DMS 273 (cell line): ENCODE measurements at regions not wholly inside any gene's neighbourhood (a gene's known extent, or its start where the extent isn't known, plus 50 kb on each side); places are given as distances from the start of the nearest gene placed in this dataset.

ENCODE experiments used
- DNase-seq: peaks from one replicate; lab custom pipeline; 2025; ENCODE audit not compliant: unreplicated experiment; lab: John Stamatoyannopoulos, UW

DNA sequence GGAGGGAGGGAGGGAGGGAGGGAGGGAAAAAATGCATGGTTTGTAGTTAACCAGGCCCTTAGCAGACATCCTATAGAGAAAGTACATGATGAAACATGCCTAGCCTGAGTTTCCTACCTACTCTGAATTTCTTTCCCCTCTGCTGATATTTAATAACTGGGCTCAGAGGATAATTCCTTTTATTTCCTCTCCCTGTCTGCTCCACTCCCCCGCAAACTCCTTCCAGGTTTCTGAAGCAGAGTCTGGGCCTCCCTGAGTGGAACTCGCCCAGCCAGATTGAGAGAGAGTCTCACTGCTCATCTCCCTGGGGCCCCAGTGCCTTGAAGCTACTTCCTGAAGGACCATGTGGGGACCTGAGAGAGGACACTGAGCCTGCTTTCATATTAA is 111.9 kb upstream of the SLC44A3 start:
- no peak for DNase-seq

DNA sequence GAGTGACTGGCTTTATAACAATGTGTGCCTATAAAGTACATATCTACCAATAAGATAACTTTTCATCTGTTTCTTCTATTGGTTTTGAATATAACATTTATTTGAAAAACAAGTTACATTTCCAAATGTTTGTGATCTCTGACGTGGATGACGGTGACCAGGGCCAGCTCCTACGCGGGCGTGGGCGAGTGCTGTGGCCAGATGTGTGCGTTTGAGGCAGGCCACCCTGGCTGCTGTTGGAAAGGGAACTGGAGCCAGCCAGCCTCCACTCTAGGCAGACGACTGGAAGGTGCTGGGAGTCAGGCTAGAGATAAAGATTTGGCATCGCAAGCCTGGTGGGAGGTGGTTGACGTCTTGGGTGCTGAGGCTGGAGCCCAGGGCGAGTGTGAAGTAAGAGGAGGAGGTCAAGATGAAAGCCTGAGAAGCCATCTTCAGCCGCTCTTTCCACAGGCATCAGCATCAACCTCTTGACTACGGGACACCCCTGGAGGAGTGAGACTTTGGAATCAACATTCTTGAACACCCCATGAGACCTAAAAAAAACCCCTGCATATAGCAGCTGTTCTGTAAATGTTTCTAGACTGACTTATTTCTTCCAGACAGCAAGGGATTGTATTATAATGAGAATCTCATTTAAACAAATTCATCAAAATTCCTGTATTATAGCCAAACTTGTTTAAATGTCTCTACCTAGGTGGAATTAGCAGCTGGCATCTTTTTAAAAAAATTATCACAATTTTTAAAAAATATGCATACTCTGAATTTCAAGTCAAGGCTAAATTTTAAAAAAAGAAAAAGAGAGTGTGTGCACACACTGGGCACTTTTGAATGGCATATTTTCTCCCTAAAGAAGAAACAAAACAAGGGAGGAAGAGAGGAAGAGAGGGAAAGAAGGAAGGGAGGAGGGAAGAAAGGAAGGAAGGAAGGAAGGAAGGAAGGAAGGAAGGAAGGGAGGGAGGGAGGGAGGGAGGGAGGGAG is 112.5 kb upstream of the SLC44A3 start:
- DNase-seq, result no peak

DNA sequence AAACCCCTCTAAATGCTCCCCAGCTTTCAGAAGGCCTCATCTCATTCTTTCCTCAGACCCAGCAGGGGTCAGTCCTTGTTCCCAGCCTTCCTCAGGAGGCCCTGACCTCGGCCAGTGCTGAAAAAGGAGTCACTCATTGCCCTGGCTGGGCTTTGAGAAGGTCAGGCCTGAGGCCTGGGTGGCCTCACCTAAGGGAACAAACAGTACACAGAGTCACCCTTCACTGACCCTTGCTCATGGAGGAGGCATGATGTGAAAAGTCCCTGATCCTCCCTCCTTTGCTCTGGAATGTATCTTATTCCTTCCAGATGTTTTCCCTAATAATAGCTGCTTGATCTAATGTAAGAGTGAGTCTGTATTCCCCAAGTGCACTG is 117.7 kb upstream of the SLC44A3 start:
- no peak for DNase-seq

DNA sequence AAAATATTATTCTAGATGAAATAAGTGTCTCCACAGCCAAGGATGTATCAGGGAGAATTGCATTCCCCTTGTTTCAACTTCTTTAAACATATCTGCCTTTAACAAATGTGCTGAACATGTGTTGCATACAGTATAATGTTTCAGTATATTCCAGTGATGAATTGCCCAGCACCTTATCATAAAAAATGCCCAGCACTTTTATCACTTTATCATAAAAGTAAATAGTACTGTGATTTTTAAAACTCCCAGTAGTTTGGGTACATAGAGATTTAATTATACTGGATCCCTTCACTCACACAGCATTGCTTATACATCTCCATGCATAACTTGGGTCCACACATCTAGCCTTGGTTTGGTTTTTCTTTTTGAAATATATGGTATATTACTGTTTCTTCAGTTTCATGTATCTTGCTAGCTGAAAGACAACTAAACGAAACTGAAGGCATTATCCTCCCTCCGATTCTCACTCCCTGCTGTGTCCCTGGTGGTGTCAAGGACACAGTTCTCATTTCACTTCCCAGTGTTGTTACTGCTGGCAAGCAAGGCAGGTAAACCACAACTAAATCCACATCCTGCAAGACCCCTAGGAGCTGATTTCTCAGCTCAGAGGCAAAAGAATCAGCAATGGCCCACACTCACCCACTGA is 118.2 kb upstream of the SLC44A3 start:
- DNase-seq, result no peak

DNA sequence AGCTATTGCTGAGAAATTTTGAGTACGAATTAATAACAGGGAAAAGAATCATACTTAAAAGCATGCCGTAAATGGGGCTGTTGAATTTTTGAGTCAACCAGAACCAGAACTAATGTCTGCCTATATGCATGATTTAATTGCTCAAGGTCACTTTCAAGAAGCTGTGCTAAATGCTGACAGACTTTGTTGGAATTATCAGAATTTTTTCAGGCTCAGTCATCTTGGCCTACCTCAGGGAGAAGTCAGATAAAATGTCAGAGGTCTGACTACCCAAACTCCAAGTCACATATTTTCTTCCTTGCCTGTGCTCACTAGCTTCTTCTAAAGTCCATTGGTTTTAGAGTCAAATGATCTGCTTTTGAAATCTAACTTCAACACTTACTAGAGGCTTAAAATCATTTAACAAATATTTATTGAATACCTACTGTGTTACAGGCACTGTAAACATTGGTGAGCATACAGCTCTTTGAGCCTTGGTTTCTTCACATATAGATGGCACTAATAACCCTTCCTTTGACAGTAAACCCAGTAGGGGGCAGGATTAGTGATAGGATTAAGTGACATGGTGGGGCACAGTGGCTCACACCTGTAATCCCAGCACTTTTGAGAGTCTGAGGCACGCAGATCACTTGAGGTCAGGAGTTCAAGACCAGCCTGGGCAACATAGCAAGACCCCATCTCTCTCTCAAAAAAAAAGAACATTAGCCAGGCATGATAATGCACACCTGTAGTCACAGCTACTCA is 121.2 kb upstream of the SLC44A3 start:
- no peak for DNase-seq

DNA sequence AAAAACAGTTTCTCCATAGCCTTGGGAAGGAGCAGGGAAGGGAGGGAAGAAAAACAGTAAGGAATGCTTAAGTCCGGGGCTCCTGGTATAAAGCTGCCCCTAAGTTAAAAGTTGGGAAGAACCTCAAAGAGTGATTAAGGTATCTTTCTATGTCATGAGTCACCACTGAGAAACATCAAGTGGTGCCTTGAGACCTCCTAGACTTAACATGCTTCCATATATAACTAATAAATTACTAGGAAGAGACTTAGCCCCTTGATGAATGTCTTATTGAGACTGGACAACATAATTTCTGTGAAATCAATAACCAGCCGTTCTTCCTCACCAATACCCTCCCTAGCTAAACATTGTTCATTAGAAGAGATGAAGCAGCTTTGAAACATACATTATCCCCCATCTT is 121.8 kb upstream of the SLC44A3 start:
- DNase-seq, result no peak

DNA sequence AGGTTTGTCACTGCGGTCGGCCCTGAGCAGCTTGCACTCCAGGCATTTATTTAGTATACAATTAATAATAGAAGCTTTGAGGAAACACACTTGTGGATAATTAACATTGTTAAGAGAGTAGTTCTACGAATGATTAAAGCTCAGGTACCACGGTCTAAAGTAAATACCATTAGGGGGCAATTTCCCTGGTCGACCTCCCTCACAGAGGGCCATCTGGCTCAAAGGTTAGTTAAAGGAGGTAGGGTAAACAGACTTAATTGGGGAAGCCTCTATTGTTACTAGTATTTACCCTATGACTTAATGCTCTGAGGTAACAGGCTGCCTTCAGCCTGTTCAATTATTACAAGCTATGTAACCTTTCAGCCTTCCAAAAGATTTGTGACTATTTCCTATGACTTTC is 122.3 kb upstream of the SLC44A3 start:
- no peak for DNase-seq

DNA sequence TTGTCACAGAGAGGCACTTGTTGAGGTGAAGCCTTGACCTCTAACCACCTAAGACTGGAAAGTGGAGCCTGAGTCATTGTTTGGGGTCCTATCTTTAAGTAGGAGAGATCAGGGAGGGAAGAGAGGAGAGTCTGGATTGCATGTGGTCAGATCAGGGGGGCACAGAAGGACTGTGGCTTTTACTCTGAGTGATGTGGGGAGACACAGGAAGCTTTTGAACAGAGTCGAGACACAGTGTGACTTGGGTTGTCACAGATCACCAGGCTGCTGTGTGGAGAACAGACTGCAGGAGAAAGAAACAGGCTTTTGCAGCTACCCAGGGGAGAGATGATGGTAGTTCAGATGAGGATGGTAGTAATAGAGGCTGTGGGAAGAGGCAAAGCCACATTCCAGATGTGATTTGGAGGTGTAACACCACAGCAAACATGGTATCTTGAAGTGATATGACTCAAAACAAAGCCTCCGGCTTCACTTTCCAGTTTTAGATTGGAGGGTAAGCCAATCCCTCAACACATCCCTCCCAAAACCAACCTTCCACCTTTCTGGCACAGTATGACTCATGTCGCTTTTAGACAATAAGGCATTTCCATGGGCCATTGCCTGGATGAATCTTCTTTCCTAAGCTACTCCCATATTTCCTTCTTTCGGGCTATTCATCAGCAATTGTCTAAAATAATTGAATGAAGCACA is 125.8 kb upstream of the SLC44A3 start:
- no peak for DNase-seq

DNA sequence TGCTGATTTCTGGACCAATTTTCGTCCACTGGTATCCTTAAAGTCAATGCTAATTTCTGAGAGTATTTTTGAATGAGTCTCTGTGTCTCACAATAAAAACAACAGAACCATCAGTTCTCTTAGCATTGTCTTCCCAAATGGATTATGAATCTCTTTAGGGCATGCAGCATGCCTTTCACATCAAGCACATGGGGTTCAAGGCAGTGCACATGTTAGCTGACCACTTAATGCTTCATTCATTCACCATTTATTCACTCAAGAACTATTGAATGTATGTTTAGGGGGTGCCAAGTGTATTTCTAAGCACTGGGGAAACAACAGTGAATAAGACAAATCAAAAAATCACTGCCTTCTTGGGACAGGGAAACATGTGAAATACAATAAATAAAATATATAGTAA is 126.7 kb upstream of the SLC44A3 start:
- no peak for DNase-seq

DNA sequence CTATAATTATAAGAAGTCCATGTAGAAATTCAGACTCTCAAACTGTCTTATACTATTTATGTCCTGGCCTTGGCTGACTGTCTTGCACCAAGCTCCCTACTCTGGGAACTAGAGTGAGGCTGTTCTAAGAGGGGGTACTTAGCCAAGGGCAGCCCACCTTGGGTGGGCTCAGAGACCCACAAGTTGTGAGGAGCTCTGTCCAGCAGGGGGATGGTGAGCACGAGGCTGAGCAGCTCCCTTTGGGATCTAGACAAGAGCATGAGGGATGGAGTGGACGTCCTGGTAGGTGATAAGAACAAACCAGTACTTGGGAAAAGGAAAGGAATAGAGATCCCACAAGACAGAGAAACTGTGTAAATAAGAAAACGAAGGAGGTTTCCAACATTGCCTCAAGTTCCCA is 127.1 kb upstream of the SLC44A3 start:
- DNase-seq, result no peak

DNA sequence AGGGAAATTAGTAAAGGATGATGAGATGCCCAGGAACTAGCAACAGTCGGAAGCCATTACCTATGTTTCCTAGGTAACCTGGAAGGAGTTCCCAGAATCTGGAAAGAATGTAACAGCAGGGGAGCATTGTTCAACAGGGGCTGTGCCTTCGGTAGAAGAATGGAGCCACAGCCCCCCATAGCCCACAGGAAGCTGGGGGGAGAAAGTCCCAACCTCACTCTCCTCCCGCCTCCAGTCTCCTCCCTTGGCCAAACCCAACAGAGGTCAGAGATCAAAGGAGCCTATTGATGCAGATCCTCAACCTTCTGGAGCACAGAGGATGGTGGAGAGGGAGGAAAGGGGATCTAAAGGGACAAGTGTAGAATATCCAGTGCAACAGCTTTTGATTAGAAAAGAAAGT is 131.5 kb upstream of the SLC44A3 start:
- no peak for DNase-seq

DNA sequence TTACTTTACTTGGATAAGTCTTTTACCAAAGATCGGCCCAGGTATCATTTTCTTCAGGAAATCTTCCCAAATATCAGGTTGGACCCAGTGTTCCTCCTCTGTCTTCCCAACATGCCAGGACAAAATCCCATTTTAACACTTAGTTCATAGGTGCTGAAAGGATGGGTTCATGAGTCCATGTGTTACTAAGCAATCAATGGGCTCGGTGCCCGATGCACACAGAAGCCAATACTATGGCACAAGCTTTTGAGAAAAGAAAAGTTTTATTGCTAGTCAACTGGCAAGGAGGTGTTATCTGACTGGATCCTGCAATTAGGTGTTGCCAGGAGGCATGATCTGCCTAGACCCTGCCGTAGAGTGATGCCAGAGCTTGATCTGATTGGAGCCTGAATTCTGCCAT is 133.3 kb upstream of the SLC44A3 start:
- no peak for DNase-seq

DNA sequence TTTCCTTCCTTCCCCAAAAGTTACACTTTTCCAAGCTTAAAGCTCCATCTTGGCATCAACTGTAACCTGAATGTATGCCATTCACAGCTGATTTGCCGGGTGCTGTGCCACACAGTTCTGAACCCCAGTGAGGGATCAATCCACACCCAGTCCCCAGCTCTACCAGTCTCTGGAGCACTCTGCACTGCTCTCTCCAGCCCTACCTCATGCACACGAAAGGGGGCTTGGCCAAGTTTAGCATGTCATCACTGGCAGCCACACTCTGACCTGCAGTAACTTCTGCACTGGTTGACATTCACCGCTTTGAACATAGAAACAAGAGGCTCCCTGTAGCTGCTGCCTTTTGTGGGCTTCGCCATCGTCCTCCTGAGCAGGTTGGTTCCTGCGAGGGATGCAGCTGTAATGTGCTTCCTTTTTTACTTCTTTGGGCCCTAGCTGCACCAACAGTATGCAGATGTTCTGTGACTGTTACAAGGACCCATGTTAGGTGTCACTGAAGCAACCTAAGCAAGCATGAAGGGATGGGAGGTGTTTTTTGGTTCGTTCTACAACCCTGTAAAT is 135.4 kb upstream of the SLC44A3 start:
- DNase-seq, result no peak

DNA sequence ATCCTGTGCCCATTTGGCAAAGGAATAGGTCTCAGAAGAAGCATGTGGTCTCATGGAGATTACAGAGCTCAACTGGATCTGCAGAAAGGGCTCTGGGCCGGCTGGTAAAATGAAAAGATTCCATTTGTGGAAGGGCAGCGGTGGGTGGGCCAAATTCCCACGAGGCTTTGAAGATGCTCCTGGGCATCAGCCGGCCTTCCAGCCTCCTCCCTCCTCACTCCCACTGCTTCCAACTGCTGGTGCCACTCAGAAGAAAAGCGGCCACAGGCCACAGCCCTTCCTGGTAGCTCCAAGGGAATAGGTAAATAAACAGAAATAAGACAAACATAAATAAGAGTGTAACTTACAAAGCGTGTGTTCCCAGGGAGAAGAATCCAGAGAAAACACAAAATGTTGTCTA is 136.3 kb upstream of the SLC44A3 start:
- DNase-seq, result no peak

DNA sequence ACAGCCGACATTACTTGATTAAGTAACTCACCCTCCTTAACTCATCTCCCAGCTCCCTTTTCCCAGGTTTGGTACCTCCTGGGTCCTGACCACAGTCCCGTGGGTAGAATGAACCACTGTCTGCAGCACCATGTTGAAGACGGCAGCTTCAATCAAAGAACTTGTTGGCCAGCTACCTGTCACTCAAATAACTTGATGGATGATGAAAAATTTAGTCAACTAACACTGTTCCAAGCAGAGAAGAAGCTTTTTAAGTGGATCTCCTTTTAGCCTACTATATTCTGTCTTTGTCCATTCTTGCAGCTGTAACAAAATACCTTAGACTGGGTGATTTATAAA is 138.4 kb upstream of the F3 start:
- DNase-seq, result no peak

DNA sequence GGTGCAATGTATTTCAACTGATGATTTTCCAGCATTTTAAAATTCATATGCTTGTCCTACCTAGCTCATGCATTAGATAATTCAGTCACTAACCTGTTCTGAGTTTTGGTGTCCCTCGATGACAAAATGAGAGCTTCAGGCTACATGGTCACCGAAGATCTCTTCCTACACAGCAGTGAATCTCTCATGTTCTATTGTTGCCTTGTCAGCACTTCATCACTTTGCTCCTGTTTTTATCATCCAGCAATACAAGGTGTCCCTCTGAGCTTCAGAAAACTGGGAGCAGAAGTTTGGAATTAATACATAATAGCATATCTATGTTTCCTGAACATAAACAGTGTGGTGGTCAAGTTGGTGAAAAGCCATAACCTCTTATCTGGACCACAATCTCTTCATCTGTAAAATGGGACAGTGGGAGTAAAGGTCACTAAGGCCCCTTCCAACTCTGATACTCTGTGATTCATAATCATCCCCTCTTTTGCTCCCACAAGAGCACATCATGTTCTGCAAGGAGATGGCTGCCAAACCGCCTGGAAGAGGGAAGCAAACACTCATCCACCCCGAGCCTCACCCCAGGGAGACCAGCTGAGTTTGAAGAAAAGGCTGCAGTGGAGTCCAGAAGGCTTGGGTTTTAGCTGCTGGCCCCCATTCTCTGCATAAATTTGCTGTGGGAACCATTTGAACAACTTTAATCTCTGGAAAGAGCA is 137.9 kb upstream of the F3 start:
- no peak for DNase-seq

DNA sequence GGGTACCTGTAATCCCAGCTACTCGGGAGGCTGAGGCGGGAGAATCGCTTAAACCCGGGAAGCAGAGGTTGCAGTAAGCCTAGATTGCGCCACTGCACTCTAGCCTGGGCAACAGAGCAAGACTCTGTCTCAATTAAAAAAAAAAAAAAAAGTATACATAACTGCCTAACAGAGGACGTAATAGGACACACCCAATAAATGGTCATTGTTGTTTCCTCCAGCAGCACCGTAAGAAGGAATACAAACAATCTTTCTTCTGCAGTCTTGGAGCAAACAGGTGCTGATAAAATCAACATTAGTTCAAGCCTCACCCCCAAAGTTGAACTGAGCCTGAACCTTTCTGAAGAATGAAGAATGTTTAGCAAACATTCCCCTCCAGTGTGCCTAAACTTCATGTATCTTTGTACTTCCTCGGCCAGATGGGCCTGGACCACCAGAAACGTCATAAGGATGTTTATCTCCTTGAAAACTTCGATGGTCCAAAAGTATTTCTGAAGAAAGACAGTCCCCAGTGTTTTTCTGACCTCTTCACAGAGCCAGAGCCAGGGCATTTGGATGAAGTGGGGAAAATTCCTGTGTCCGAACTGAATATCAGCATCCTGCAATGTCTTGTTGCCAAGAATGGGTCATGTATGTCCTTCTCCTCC is 136.8 kb upstream of the F3 start:
- no peak for DNase-seq

DNA sequence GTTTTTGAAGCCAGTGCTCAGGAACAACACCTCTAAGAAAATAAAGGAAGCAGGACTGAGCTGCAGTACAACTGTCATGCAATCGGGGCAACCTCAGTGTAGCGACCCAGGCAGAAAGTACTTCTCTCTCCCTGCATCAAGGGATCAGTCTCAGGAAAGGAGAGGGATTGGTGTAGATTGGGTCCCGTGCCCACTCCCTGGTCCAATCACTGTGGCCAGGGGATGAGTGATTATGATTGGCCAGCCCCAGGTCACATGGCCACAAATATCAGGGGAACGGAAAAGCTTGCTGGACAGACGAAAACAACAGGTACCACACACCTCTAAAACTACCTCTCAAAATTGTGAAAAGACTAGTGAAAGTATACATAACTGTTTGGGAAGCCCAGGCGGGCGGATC is 136.2 kb upstream of the F3 start:
- DNase-seq, result no peak

DNA sequence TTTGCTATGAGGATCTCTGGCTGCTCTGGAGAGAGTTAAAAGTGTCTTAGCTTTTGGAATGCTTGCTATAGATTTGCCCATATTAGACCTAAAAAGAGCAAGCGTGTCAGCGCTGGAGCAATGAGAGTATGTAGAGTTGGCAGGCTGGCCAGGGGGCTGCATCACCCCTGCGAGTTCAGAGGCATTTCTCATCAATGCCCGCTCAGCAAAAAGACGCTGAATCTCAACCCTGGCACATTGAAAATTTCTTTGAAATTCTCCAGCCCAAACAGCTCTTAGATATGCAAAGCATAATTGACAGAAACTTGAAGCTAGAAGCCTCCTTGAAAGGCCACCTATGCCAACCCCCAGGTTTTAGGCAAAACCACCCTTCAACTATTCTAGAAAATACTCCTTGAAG is 135.5 kb upstream of the F3 start:
- DNase-seq, result no peak

DNA sequence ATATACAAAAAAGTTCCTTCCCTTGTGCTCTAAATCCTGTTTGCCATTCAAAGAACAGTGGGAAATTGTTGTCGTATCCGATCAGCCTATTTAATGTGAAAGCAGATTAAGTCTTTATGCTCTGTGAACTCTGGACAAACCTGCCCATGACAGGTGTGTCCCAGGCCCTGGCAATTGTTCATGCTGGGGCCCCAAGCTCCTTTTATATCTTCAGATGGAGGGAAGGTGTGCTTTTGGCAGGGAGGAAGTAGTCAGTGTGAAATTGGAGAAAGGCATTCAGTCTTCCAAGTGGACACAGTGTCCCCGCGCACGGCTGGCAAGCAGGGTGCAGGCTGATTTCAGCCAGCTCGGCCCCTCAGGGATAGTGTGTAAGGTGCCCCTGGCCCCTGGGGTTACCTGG is 135.1 kb upstream of the F3 start:
- DNase-seq, result no peak
